ENCODE measurements at regions not wholly inside any gene's neighbourhood (a gene's known extent, or its start where the extent isn't known, plus 50 kb on each side); places are given as distances from the start of the nearest gene placed in this dataset.
"Not testable (repeated sequence)": the region's sequence is repeated elsewhere in the genome, so short reads cannot be mapped to it uniquely, and the experiment has no call there.

DNA sequence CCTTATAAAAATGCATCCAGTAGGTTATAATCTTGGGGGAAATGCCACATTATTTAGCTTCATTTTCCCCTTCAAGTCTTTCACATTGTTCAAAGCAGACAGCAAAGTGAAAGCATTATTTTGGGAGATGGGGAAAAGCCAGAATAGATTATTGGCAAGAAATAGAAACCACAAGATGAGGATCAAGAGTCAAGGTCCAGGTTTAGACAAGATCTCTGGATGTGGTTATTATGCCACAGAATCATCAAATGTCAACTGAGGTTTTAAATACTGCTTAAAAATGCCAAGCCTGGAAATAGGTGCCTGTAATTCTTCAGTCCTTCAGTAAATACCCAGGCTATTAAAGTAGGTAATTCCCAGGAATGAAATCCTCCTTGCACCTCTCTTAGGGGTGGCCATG, 65.1 kb upstream of the ALOX12 start:
- no peak overlapping the region for H3K4me3 Mint-ChIP-seq
- no peak overlapping the region for H3K4me3 ChIP-seq (replicated peaks in 1 of 3; ENCODE audit: low read depth in 2 of 3, low read length in 3 of 3)
- H3K79me2 ChIP-seq (ENCODE audit: insufficient read depth, low read length): no peaks in the 10 kb centered on the region
- H3K4me1 ChIP-seq (ENCODE audit: control insufficient read depth in 1 of 2, insufficient read depth in 2 of 2, low read length in 2 of 2): peaks cover 9 to 17% of the 10 kb centered on the region in 2 donors
- intact Hi-C loops (cut with micrococcal nuclease): no loop called here
- H3K27me3 Mint-ChIP-seq (ENCODE audit: low read depth in 3 of 3): peaks cover 0 to 3% (median 2%) of the 10 kb centered on the region in 3 donors
- peaks cover 20% of the 10 kb centered on the region for H3K4me1 Mint-ChIP-seq
- TF ChIP-seq CTCF (IDR thresholded peaks at IDR 0.05): no peak
- peaks cover 2 to 11% (median 6%) of the 10 kb centered on the region in 7 donors for H3K9me3 Mint-ChIP-seq
- no peaks in the 10 kb centered on the region for H3K36me3 Mint-ChIP-seq
- no peaks in the 10 kb centered on the region for H3K36me3 ChIP-seq (replicated peaks in 1 of 2; ENCODE audit: control insufficient read depth in 1 of 2, insufficient read depth in 2 of 2, low read length in 2 of 2)
- no peaks in the 10 kb centered on the region for H3K27me3 ChIP-seq (ENCODE audit: control insufficient read depth in 2 of 2, insufficient read depth in 2 of 2, low read length in 2 of 2)
- H2AFZ ChIP-seq (ENCODE audit: insufficient read depth, low read depth, low read length, poor library complexity, severe bottlenecking): no peak overlapping the region
- no peak overlapping the region for H3K9ac ChIP-seq (ENCODE audit: insufficient read depth, low read length, poor library complexity, severe bottlenecking)
- no peaks in the 10 kb centered on the region for H4K20me1 ChIP-seq (ENCODE audit: insufficient read depth, low read length)
- no peak overlapping the region for H3K4me2 ChIP-seq (replicated peaks; ENCODE audit: extremely low read depth, low read length, poor library complexity, severe bottlenecking)
- no peak for DNase-seq
- no peaks in the 10 kb centered on the region for H3K9me3 ChIP-seq (replicated peaks in 1 of 2; ENCODE audit: control insufficient read depth in 1 of 2, insufficient read depth in 1 of 2, low read length in 2 of 2)
- no peak overlapping the region for H3K27ac ChIP-seq (ENCODE audit: low read depth in 1 of 2, low read length in 2 of 2)
- H3K27ac Mint-ChIP-seq: no peak overlapping the region

DNA sequence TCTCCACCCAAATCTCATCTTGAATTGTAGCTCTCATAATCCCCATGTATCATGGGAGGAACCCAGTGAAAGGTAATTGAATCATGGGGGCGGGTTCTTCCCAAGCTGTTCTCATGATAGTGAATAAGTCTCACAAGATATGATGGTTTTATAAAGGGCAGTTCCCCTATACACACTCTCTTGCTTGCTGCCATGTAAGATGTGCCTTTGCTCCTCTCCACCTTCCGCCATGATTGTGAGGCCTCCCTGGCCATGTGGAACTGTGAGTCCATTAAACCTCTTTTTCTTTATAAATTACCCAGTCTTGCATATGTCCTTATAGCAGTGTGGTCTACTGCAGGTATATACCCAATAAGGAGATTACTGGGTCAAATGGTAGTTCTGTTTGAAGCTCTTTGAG, 61.3 kb upstream of the ALOX12 start:
- intact Hi-C loops (cut with micrococcal nuclease); H4K20me1 ChIP-seq (ENCODE audit: insufficient read depth, low read length); H3K4me1 ChIP-seq (ENCODE audit: control insufficient read depth in 1 of 2, insufficient read depth in 2 of 2, low read length in 2 of 2); H3K9ac ChIP-seq (ENCODE audit: insufficient read depth, low read length, poor library complexity, severe bottlenecking); H3K27me3 ChIP-seq (ENCODE audit: control insufficient read depth in 2 of 2, insufficient read depth in 2 of 2, low read length in 2 of 2); H3K4me3 ChIP-seq (replicated peaks in 1 of 3; ENCODE audit: low read depth in 2 of 3, low read length in 3 of 3); H3K9me3 ChIP-seq (replicated peaks in 1 of 2; ENCODE audit: control insufficient read depth in 1 of 2, insufficient read depth in 1 of 2, low read length in 2 of 2); H3K79me2 ChIP-seq (ENCODE audit: insufficient read depth, low read length); H3K36me3 Mint-ChIP-seq; H3K4me3 Mint-ChIP-seq; H3K4me2 ChIP-seq (replicated peaks; ENCODE audit: extremely low read depth, low read length, poor library complexity, severe bottlenecking); H2AFZ ChIP-seq (ENCODE audit: insufficient read depth, low read depth, low read length, poor library complexity, severe bottlenecking); H3K27ac ChIP-seq (ENCODE audit: low read depth in 1 of 2, low read length in 2 of 2); H3K27me3 Mint-ChIP-seq (ENCODE audit: low read depth in 3 of 3); DNase-seq; H3K27ac Mint-ChIP-seq; H3K36me3 ChIP-seq (replicated peaks in 1 of 2; ENCODE audit: control insufficient read depth in 1 of 2, insufficient read depth in 2 of 2, low read length in 2 of 2): not testable (repeated sequence)
- peaks cover 12% of the 10 kb centered on the region for H3K4me1 Mint-ChIP-seq
- peaks cover 2 to 12% (median 8%) of the 10 kb centered on the region in 7 donors for H3K9me3 Mint-ChIP-seq
- WGBS (ENCODE audit: insufficient coverage): no CpG with 5 or more reads among the region's 2 CpGs

Measured in CD14-positive monocyte (primary cell).